ENCODE measurements at regions not wholly inside any gene's neighbourhood (a gene's known extent, or its start where the extent isn't known, plus 50 kb on each side); places are given as distances from the start of the nearest gene placed in this dataset.

DNA sequence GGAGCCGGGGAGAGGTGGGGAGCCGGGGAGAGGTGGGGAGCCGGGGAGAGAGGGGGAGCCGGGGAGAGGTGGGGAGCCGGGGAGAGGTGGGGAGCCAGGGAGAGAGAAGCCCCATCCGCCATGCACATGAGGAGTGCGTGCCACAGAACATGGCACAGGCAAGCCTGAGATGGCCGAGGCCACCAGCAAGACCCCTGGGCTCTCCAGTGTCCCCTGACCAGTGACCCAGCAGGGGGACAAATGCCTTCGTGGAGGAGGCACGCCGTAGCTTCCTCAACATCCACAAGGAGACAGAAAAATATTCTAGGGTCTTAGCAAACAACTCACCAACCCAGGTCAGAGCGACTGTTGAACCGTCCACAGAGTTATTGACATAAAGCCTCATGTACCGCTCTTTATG is 618.8 kb downstream of the TBC1D22A start:
- TF ChIP-seq ZNF777 (CRISPR knock-in tag; IDR thresholded peaks at IDR 0.05) = no peak
- no peak for TF ChIP-seq ZSCAN31 (CRISPR knock-in tag; IDR thresholded peaks at IDR 0.05; ENCODE audit: low read depth)
- TF ChIP-seq SMC3 (IDR thresholded peaks at IDR 0.05; ENCODE audit: low read length) = no peak
- TF ChIP-seq, protein P1, sequence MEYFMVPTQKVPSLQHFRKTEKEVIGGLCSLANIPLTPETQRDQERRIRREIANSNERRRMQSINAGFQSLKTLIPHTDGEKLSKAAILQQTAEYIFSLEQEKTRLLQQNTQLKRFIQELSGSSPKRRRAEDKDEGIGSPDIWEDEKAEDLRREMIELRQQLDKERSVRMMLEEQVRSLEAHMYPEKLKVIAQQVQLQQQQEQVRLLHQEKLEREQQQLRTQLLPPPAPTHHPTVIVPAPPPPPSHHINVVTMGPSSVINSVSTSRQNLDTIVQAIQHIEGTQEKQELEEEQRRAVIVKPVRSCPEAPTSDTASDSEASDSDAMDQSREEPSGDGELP (IDR thresholded peaks at IDR 0.05; ENCODE audit: borderline replicate concordance, low read depth) = no peak
- TF ChIP-seq, protein P2, sequence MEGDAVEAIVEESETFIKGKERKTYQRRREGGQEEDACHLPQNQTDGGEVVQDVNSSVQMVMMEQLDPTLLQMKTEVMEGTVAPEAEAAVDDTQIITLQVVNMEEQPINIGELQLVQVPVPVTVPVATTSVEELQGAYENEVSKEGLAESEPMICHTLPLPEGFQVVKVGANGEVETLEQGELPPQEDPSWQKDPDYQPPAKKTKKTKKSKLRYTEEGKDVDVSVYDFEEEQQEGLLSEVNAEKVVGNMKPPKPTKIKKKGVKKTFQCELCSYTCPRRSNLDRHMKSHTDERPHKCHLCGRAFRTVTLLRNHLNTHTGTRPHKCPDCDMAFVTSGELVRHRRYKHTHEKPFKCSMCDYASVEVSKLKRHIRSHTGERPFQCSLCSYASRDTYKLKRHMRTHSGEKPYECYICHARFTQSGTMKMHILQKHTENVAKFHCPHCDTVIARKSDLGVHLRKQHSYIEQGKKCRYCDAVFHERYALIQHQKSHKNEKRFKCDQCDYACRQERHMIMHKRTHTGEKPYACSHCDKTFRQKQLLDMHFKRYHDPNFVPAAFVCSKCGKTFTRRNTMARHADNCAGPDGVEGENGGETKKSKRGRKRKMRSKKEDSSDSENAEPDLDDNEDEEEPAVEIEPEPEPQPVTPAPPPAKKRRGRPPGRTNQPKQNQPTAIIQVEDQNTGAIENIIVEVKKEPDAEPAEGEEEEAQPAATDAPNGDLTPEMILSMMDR (CRISPR knock-in tag; IDR thresholded peaks at IDR 0.05) = no peak
- no peak for TF ChIP-seq RARA (CRISPR knock-in tag; IDR thresholded peaks at IDR 0.05)
- TF ChIP-seq, protein P3, sequence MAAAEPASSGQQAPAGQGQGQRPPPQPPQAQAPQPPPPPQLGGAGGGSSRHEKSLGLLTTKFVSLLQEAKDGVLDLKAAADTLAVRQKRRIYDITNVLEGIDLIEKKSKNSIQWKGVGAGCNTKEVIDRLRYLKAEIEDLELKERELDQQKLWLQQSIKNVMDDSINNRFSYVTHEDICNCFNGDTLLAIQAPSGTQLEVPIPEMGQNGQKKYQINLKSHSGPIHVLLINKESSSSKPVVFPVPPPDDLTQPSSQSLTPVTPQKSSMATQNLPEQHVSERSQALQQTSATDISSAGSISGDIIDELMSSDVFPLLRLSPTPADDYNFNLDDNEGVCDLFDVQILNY (CRISPR knock-in tag; conservative IDR thresholded peaks at IDR 0.05) = no peak
- TF ChIP-seq ZNF510 (CRISPR knock-in tag; IDR thresholded peaks at IDR 0.05; ENCODE audit: low read depth) = no peak
- no peak for TF ChIP-seq IRF2 (CRISPR knock-in tag; IDR thresholded peaks at IDR 0.05)
- TF ChIP-seq, protein P4, sequence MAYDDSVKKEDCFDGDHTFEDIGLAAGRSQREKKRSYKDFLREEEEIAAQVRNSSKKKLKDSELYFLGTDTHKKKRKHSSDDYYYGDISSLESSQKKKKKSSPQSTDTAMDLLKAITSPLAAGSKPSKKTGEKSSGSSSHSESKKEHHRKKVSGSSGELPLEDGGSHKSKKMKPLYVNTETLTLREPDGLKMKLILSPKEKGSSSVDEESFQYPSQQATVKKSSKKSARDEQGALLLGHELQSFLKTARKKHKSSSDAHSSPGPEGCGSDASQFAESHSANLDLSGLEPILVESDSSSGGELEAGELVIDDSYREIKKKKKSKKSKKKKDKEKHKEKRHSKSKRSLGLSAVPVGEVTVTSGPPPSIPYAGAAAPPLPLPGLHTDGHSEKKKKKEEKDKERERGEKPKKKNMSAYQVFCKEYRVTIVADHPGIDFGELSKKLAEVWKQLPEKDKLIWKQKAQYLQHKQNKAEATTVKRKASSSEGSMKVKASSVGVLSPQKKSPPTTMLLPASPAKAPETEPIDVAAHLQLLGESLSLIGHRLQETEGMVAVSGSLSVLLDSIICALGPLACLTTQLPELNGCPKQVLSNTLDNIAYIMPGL (CRISPR knock-in tag; IDR thresholded peaks at IDR 0.05; ENCODE audit: borderline replicate concordance in 1 of 2, low read depth in 1 of 2) = no peak
- no peak for TF ChIP-seq MTF1 (CRISPR knock-in tag; IDR thresholded peaks at IDR 0.05)

Measured in HepG2 (cell line).